DOHH2 (cell line): ENCODE measurements at regions not wholly inside any gene's neighbourhood (a gene's known extent, or its start where the extent isn't known, plus 50 kb on each side); places are given as distances from the start of the nearest gene placed in this dataset.

Experiments used
- H3F3A ChIP-seq: fragments of 200-600 bp; sonication (generic), shearing (Covaris generic); 2 replicates; pipeline ENCODE4 v1.6.0; 2016; ENCODE audit warnings: antibody characterized with exemption, mild to moderate bottlenecking; ENCODE audit not compliant: control insufficient read depth, insufficient read depth
- H3K27ac ChIP-seq: fragments of 200-600 bp; sonication (generic); 2 replicates; pipeline ENCODE4 v1.5.1; 2014; ENCODE audit warnings: low read depth, mild to moderate bottlenecking, low read length, moderate library complexity
- H3K27me3 ChIP-seq: fragments of 200-600 bp; sonication (generic); 2 replicates; pipeline ENCODE4 v1.6.1; 2014; ENCODE audit warnings: mild to moderate bottlenecking, low read length, mixed read lengths; ENCODE audit not compliant: control insufficient read depth
- H3K36me3 ChIP-seq: fragments of 200-600 bp; sonication (generic); 2 replicates; pipeline ENCODE4 v1.6.1; 2014; ENCODE audit warnings: mild to moderate bottlenecking, low read length, moderate library complexity, mixed read lengths; ENCODE audit not compliant: control insufficient read depth
- H3K4me1 ChIP-seq: fragments of 200-600 bp; sonication (generic); 2 replicates; pipeline ENCODE4 v1.6.1; 2014; ENCODE audit warnings: mild to moderate bottlenecking, low read length, mixed read lengths; ENCODE audit not compliant: control insufficient read depth
- H3K4me2 ChIP-seq: fragments of 200-600 bp; sonication (generic); 2 replicates; pipeline ENCODE4 v1.6.0; 2014; ENCODE audit warnings: mild to moderate bottlenecking, low read length, moderate library complexity
- H3K4me3 ChIP-seq: fragments of 200-600 bp; sonication (generic); 2 replicates; pipeline ENCODE4 v1.5.1; 2014; ENCODE audit warnings: mild to moderate bottlenecking, low read length, mixed read lengths
- H3K79me2 ChIP-seq: fragments of 200-600 bp; sonication (generic); 2 replicates; pipeline ENCODE4 v1.6.1; 2014; ENCODE audit warnings: mild to moderate bottlenecking, low read length, mixed read lengths; ENCODE audit not compliant: control insufficient read depth
- H3K9me2 ChIP-seq: fragments of 200-600 bp; sonication (generic); replicated peaks from 2 replicates; pipeline ENCODE4 v1.6.1; 2014; ENCODE audit warnings: mild to moderate bottlenecking, low read length, mixed read lengths; ENCODE audit not compliant: control insufficient read depth
- H3K9me3 ChIP-seq: fragments of 200-600 bp; sonication (generic); 2 replicates; pipeline ENCODE4 v1.6.1; 2014; ENCODE audit warnings: antibody characterized with exemption, low read length, mixed read lengths; ENCODE audit not compliant: control insufficient read depth, insufficient read depth
- H4K20me1 ChIP-seq: fragments of 200-600 bp; sonication (generic); 2 replicates; pipeline ENCODE4 v1.6.0; 2014; ENCODE audit warnings: low read depth, mild to moderate bottlenecking, antibody characterized with exemption, low read length, moderate library complexity; ENCODE audit not compliant: control insufficient read depth, insufficient read depth
- CTCF ChIP-seq: fragments of 200-600 bp; sonication (generic); IDR thresholded peaks from one replicate; pipeline ENCODE4 v1.5.1; 2014; ENCODE audit warnings: antibody characterized with exemption, mild to moderate bottlenecking, low read depth, low read length; ENCODE audit not compliant: poor library complexity, severe bottlenecking
- EZH2phosphoT487 ChIP-seq: fragments of 200-600 bp; sonication (generic); IDR thresholded peaks from 2 replicates; pipeline ENCODE4 v1.6.1; 2017; ENCODE audit warnings: borderline replicate concordance, mild to moderate bottlenecking, antibody characterized with exemption, low read length, moderate library complexity, mixed read lengths

GRCh38 chr21:22516230-22516629, 1518.0 kb downstream of the NCAM2 start:
- Histone ChIP-seq H3F3A (no peaks in the 10 kb centered on the region), H4K20me1 (no peaks in the 10 kb centered on the region), H3K9me3 (peaks cover 9% of the 10 kb centered on the region; the same call in 1 of the 2 replicates), H3K4me2 (no peak overlapping the region), H3K79me2 (no peaks in the 10 kb centered on the region), H3K9me2 (no peaks in the 10 kb centered on the region), H3K4me1 (no peaks in the 10 kb centered on the region), H3K27ac (no peak overlapping the region), H3K4me3 (no peak overlapping the region), H3K27me3 (no peaks in the 10 kb centered on the region), H3K36me3 (no peaks in the 10 kb centered on the region)
- TF ChIP-seq CTCF, result no peak
- TF ChIP-seq EZH2phosphoT487, result no peak

GRCh38 chr21:22535630-22536029, 1537.4 kb downstream of the NCAM2 start:
- Histone ChIP-seq H3K9me2 (no peaks in the 10 kb centered on the region), H3K27me3 (no peaks in the 10 kb centered on the region), H3K36me3 (no peaks in the 10 kb centered on the region), H3K4me3 (no peak overlapping the region), H4K20me1 (no peaks in the 10 kb centered on the region), H3K4me1 (no peaks in the 10 kb centered on the region), H3F3A (no peaks in the 10 kb centered on the region), H3K79me2 (no peaks in the 10 kb centered on the region), H3K4me2 (no peak overlapping the region), H3K9me3 (peaks cover 8% of the 10 kb centered on the region; the same call in 1 of the 2 replicates), H3K27ac (no peak overlapping the region)
- TF ChIP-seq CTCF (no peak), EZH2phosphoT487 (no peak)

- H3K9me2 ChIP-seq, result no peaks in the 10 kb centered on the region
- no peak overlapping the region for H3K4me2 ChIP-seq
- no peaks in the 10 kb centered on the region for H3K79me2 ChIP-seq
- H3K4me1 ChIP-seq, result no peaks in the 10 kb centered on the region
- H4K20me1 ChIP-seq, result no peaks in the 10 kb centered on the region
- no peaks in the 10 kb centered on the region for H3K27me3 ChIP-seq
- H3K36me3 ChIP-seq, result no peaks in the 10 kb centered on the region
- H3K9me3 ChIP-seq, result peaks cover 8% of the 10 kb centered on the region; the same call in 1 of the 2 replicates
- no peak overlapping the region for H3K4me3 ChIP-seq
- H3F3A ChIP-seq, result no peaks in the 10 kb centered on the region
- H3K27ac ChIP-seq, result no peak overlapping the region
- TF ChIP-seq CTCF (no peak), EZH2phosphoT487 (no peak)
Measured at GRCh38 chr21:22536509-22536908, 1538.3 kb downstream of the NCAM2 start.

GRCh38 chr21:22544747-22545146, 1546.5 kb downstream of the NCAM2 start:
- Histone ChIP-seq H3K9me2 (no peaks in the 10 kb centered on the region), H3K27me3 (no peaks in the 10 kb centered on the region), H3K27ac (no peak overlapping the region), H3K4me3 (no peak overlapping the region), H3K4me1 (no peaks in the 10 kb centered on the region), H3K9me3 (no peaks in the 10 kb centered on the region), H3K4me2 (no peak overlapping the region), H3K79me2 (no peaks in the 10 kb centered on the region), H3K36me3 (no peaks in the 10 kb centered on the region), H3F3A (no peaks in the 10 kb centered on the region), H4K20me1 (no peaks in the 10 kb centered on the region)
- TF ChIP-seq CTCF (no peak), EZH2phosphoT487 (no peak)
